ENCODE measurements at regions not wholly inside any gene's neighbourhood (a gene's known extent, or its start where the extent isn't known, plus 50 kb on each side); places are given as distances from the start of the nearest gene placed in this dataset.
"Not testable (repeated sequence)": the region's sequence is repeated elsewhere in the genome, so short reads cannot be mapped to it uniquely, and the experiment has no call there.

DNA sequence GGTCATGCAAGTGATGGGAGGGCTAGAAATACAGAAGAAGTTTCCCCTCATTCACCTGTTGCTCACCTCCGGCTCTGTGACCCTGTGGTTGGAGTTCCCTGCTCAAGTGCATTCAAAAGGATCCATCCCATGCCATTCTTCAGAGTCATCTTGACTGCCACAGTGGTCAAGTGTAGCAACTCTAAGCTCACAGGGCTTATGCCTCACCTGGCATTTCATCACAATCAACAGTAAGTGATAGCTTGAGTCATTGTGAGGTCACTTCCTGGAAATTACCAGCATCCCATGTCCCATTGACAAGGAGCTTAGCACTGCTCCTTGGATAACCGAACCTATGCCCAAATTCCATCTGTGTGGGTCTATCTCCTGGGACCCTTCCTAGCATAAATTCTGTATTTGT, 55.6 kb downstream of the OR4C45 start:
- Histone ChIP-seq H3K9me3 (ENCODE audit: control insufficient read depth, low read length) (no peaks in the 10 kb centered on the region), H3K4me3 (ENCODE audit: low read length) (no peak overlapping the region), H3K4me1 (ENCODE audit: control insufficient read depth, insufficient read depth, low read length) (no peaks in the 10 kb centered on the region), H3K27ac (ENCODE audit: low read length) (no peak overlapping the region), H3K27me3 (ENCODE audit: control insufficient read depth, insufficient read depth) (no peaks in the 10 kb centered on the region)
- no peak for ATAC-seq
- no peak for DNase-seq
- intact Hi-C loops (cut with DNase I): no loop called here
- WGBS: 62% methylated on average over 2 of the region's 2 CpGs

GRCh38 chr11:50098186-50098725, 65.6 kb downstream of the OR4C45 start:
- no peak overlapping the region for H3K4me3 ChIP-seq (ENCODE audit: low read length)
- H3K27ac ChIP-seq (ENCODE audit: low read length): no peak overlapping the region
- 39% methylated on average over 2 of the region's 2 CpGs for WGBS
- DNase-seq (no peak), ATAC-seq (no peak)
- intact Hi-C loops (cut with DNase I): no loop called here
- no peaks in the 10 kb centered on the region for H3K27me3 ChIP-seq (ENCODE audit: control insufficient read depth, insufficient read depth)
- no peaks in the 10 kb centered on the region for H3K9me3 ChIP-seq (ENCODE audit: control insufficient read depth, low read length)
- H3K4me1 ChIP-seq (ENCODE audit: control insufficient read depth, insufficient read depth, low read length): no peaks in the 10 kb centered on the region

- intact Hi-C loops (cut with DNase I): no loop called here
- no peaks in the 10 kb centered on the region for H3K4me1 ChIP-seq (ENCODE audit: control insufficient read depth, insufficient read depth, low read length)
- ATAC-seq: no peak
Observed at GRCh38 chr11:50102916-50103315, 70.2 kb downstream of the OR4C45 start.

GRCh38 chr11:50140686-50141085, 108.0 kb downstream of the OR4C45 start:
- H3K4me1 ChIP-seq (ENCODE audit: control insufficient read depth, insufficient read depth, low read length); intact Hi-C loops (cut with DNase I); H3K9me3 ChIP-seq (ENCODE audit: control insufficient read depth, low read length); H3K27me3 ChIP-seq (ENCODE audit: control insufficient read depth, insufficient read depth); H3K4me3 ChIP-seq (ENCODE audit: low read length); H3K27ac ChIP-seq (ENCODE audit: low read length): not testable (repeated sequence)
- peak; percentile 84 to 96 for ATAC-seq
- WGBS: 35% methylated on average over 2 of the region's 2 CpGs
- DNase-seq: peak in 2 of 3 donors; percentile 40 to 82

More at GRCh38 chr11:50102916-50103315, 70.2 kb downstream of the OR4C45 start:
- Histone ChIP-seq H3K4me3 (ENCODE audit: low read length) (no peak overlapping the region), H3K27me3 (ENCODE audit: control insufficient read depth, insufficient read depth) (no peaks in the 10 kb centered on the region), H3K27ac (ENCODE audit: low read length) (no peak overlapping the region), H3K9me3 (ENCODE audit: control insufficient read depth, low read length) (no peaks in the 10 kb centered on the region)
- DNase-seq: no peak

GRCh38 chr11:50146308-50146707, 113.6 kb downstream of the OR4C45 start:
- H3K27me3 ChIP-seq (ENCODE audit: control insufficient read depth, insufficient read depth); H3K27ac ChIP-seq (ENCODE audit: low read length); H3K4me3 ChIP-seq (ENCODE audit: low read length); H3K4me1 ChIP-seq (ENCODE audit: control insufficient read depth, insufficient read depth, low read length); intact Hi-C loops (cut with DNase I); H3K9me3 ChIP-seq (ENCODE audit: control insufficient read depth, low read length): not testable (repeated sequence)
- 44% methylated on average over 3 of the region's 3 CpGs for WGBS
- ATAC-seq (peak in 1 of 2 donors; percentile 48), DNase-seq (peak in 2 of 3 donors; percentile 46 to 48)

DNA sequence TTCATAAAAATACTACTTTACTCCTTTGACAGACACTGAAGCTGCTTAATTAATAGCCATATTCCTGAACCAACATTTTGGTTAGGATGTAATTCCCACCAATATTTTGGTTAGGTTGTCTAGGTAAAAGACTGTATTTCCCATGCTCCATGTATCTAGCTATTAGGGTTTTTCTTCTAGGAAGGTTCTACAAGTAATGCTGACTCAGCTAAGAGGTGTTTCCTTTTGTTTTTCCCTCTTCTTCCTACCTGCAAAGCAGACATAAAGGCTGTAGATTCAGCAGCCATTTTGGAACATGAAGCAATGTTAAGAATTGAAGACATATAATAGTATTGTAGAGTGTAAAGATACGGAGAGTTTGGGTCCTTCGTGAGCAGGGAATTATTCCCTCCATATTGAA, 115.3 kb downstream of the OR4C45 start:
- H3K4me3 ChIP-seq (ENCODE audit: low read length); DNase-seq; H3K27ac ChIP-seq (ENCODE audit: low read length); ATAC-seq; intact Hi-C loops (cut with DNase I); H3K9me3 ChIP-seq (ENCODE audit: control insufficient read depth, low read length); H3K27me3 ChIP-seq (ENCODE audit: control insufficient read depth, insufficient read depth); H3K4me1 ChIP-seq (ENCODE audit: control insufficient read depth, insufficient read depth, low read length): not testable (repeated sequence)
- 70% methylated on average over 2 of the region's 2 CpGs for WGBS

DNA sequence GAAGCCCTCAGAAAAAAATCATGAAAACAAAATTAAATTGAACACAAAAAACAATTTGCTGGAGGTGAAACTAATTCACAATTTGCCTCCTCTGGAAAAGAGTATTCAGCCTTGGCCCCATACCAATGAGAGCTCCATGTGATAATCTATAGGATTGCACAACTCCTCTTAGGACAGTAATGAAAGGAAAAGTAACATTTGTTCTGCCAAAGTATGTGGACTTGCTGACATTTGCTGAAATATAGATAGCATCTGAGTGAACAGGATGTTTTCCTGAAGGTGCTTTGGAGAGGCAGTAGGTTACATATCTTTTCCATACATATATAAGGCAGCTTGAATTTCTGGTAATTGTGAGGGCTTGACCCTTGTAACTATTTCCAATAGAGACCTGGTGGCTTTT, 122.8 kb downstream of the OR4C45 start:
- H3K27ac ChIP-seq (ENCODE audit: low read length): no peak overlapping the region
- DNase-seq: no peak
- intact Hi-C loops (cut with DNase I): no loop called here
- no peaks in the 10 kb centered on the region for H3K9me3 ChIP-seq (ENCODE audit: control insufficient read depth, low read length)
- no peak overlapping the region for H3K4me3 ChIP-seq (ENCODE audit: low read length)
- H3K4me1 ChIP-seq (ENCODE audit: control insufficient read depth, insufficient read depth, low read length): no peaks in the 10 kb centered on the region
- no peak for ATAC-seq
- H3K27me3 ChIP-seq (ENCODE audit: control insufficient read depth, insufficient read depth): no peaks in the 10 kb centered on the region

- Histone ChIP-seq H3K9me3 (ENCODE audit: control insufficient read depth, low read length) (no peaks in the 10 kb centered on the region), H3K27ac (ENCODE audit: low read length) (no peak overlapping the region), H3K4me3 (ENCODE audit: low read length) (no peak overlapping the region), H3K27me3 (ENCODE audit: control insufficient read depth, insufficient read depth) (no peaks in the 10 kb centered on the region), H3K4me1 (ENCODE audit: control insufficient read depth, insufficient read depth, low read length) (no peaks in the 10 kb centered on the region)
- no peak for ATAC-seq
- 90% methylated on average over 13 of the region's 13 CpGs for WGBS
- peak in 1 of 3 donors; percentile 40 for DNase-seq
- intact Hi-C loops (cut with DNase I): no loop called here
Observed at GRCh38 chr11:50164050-50164449, 131.4 kb downstream of the OR4C45 start.

DNA sequence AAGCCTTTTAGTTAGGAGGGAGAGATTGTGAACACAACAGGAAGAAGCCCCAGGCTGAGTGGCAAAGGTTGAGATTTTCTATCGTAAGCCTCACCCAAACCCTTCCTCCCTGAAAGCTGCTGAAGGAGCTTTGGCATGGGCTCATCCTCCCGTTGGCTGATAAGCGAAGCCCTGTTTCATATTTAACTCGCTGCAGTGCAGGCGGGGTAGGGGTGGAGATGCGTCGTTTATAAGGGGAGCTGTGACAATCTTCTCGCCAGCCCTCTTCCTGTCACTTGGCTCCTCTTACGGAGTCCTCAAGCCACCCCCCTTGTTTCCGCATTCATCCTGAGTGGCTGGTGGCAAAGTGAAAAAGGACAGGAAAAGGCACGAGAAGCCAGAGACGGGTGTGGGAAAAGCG, 137.0 kb downstream of the OR4C45 start:
- Histone ChIP-seq H3K9me3 (ENCODE audit: control insufficient read depth, low read length) (no peaks in the 10 kb centered on the region), H3K27me3 (ENCODE audit: control insufficient read depth, insufficient read depth) (no peaks in the 10 kb centered on the region), H3K4me3 (ENCODE audit: low read length) (no peak overlapping the region), H3K4me1 (ENCODE audit: control insufficient read depth, insufficient read depth, low read length) (no peaks in the 10 kb centered on the region), H3K27ac (ENCODE audit: low read length) (no peak overlapping the region)
- no peak for ATAC-seq
- 83% methylated on average over 13 of the region's 13 CpGs for WGBS
- DNase-seq: no peak
- intact Hi-C loops (cut with DNase I): no loop called here

DNA sequence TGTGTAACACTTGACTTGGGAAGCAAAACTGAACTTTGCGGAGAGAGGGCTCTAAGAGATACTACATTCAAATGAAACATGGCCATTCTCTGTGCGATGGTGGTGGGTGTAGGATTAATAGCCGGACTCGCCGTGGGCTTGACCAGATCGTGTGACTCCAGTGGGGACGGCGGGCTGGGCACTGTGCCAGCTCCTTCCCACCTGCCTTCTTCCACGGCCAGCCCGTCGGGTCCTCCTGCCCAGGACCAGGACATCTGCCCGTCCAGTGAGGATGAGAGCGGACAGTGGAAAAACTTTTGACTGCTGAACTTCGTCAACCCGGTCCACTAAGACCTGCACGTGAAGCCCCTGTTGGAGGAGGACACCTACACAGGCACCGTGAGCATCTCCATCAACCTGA, 137.4 kb downstream of the OR4C45 start:
- no peaks in the 10 kb centered on the region for H3K27me3 ChIP-seq (ENCODE audit: control insufficient read depth, insufficient read depth)
- ATAC-seq: no peak
- peak in 2 of 3 donors; percentile 48 to 56 for DNase-seq
- H3K4me3 ChIP-seq (ENCODE audit: low read length): no peak overlapping the region
- intact Hi-C loops (cut with DNase I): no loop called here
- no peak overlapping the region for H3K27ac ChIP-seq (ENCODE audit: low read length)
- no peaks in the 10 kb centered on the region for H3K9me3 ChIP-seq (ENCODE audit: control insufficient read depth, low read length)
- 83% methylated on average over 17 of the region's 17 CpGs for WGBS
- H3K4me1 ChIP-seq (ENCODE audit: control insufficient read depth, insufficient read depth, low read length): no peaks in the 10 kb centered on the region

DNA sequence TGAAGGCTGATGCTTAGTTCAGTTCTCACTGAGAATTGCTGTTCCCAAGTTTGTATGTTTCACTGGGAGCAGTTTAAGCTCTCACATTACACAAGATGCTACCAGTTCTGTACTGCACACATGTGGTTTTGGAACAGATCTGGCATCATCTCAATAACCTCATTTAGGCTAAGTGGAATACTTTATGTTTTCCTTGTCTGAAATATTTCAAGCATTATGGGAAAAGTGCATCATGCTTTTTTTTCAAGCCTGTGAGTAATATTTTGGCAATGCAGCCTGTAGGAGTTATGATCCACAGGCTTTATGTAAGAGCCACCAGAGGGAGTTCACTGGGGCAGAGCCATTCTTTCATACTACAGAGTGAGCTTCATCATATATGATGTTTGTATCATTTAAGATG, 141.5 kb downstream of the OR4C45 start:
- ATAC-seq (peak in 1 of 2 donors; percentile 62), DNase-seq (no peak)
- Histone ChIP-seq H3K27ac (ENCODE audit: low read length) (no peak overlapping the region), H3K9me3 (ENCODE audit: control insufficient read depth, low read length) (no peaks in the 10 kb centered on the region), H3K27me3 (ENCODE audit: control insufficient read depth, insufficient read depth) (no peaks in the 10 kb centered on the region), H3K4me1 (ENCODE audit: control insufficient read depth, insufficient read depth, low read length) (no peaks in the 10 kb centered on the region), H3K4me3 (ENCODE audit: low read length) (no peak overlapping the region)
- intact Hi-C loops (cut with DNase I): no loop called here

DNA sequence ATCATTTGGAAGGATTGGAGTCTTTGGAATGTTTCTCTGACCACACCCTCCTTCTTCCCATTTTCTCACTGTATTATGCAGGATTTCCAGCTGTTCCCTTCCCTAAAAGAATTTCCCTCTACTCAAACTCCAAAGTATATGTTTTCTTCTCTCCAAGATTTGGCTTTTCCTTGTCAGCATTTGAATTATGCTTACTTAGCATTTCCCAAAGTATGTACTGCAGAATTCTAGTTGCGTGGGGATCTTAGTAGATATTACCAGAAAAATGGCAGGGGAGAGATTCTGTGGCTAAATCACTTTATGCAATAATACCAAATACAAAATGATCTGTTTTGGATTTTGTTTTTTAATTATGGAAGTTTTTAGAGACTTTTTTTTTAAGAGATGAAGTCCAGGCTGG, 142.3 kb downstream of the OR4C45 start:
- Histone ChIP-seq H3K27me3 (ENCODE audit: control insufficient read depth, insufficient read depth) (no peaks in the 10 kb centered on the region), H3K9me3 (ENCODE audit: control insufficient read depth, low read length) (no peaks in the 10 kb centered on the region), H3K27ac (ENCODE audit: low read length) (no peak overlapping the region), H3K4me3 (ENCODE audit: low read length) (no peak overlapping the region), H3K4me1 (ENCODE audit: control insufficient read depth, insufficient read depth, low read length) (no peaks in the 10 kb centered on the region)
- intact Hi-C loops (cut with DNase I): no loop called here
- no peak for DNase-seq
- ATAC-seq: no peak
- WGBS: 66% methylated on average over 1 of the region's 1 CpG

All from right cardiac atrium (tissue), 5 donors.